OCI-LY7 (cell line): ENCODE measurements at regions not wholly inside any gene's neighbourhood (a gene's known extent, or its start where the extent isn't known, plus 50 kb on each side); places are given as distances from the start of the nearest gene placed in this dataset.

Source experiments
- CTCF ChIP-seq: fragments of 200-600 bp; sonication (generic); conservative IDR thresholded peaks from 2 replicates; pipeline ENCODE4 v1.5.1; 2014; ENCODE audit warnings: mild to moderate bottlenecking, antibody characterized with exemption, low read length, moderate library complexity, mixed read lengths
- EZH2phosphoT487 ChIP-seq: fragments of 200-600 bp; sonication (generic); IDR thresholded peaks from 2 replicates; pipeline ENCODE4 v1.6.1; 2018; ENCODE audit warnings: low read depth, borderline replicate concordance, mild to moderate bottlenecking, mixed run types, antibody characterized with exemption, low read length, moderate library complexity, mixed read lengths

- TF ChIP-seq CTCF (no peak), EZH2phosphoT487 (no peak)
Observed at GRCh38 chr3:104896624-104897023, 470.1 kb upstream of the ALCAM start.
